ENCODE measurements at regions not wholly inside any gene's neighbourhood (a gene's known extent, or its start where the extent isn't known, plus 50 kb on each side); places are given as distances from the start of the nearest gene placed in this dataset.

DNA sequence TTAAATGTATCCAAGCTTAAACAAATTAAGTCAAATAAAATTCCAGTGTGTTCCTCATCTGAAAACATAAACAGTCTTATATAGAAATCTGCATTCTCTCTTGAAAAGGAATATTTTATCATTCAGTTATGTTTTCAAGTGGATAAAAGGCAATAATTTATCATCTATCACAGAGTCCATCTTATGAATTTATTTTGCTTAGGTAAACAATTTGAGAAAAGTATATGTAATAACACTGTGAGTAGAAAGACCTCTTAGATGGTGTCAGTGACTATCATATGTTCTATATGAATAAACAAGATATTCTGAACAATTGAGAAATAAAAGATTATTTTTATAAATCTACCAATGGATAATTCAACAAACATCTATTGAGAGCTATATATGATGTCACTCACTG is 397.6 kb upstream of the GJE1 start:
- Histone ChIP-seq H3K9me3 (no peaks in the 10 kb centered on the region), H3K27ac (no peak overlapping the region), H3K4me1 (no peaks in the 10 kb centered on the region), H3K4me3 (no peak overlapping the region), H3K27me3 (no peaks in the 10 kb centered on the region), H3K36me3 (no peaks in the 10 kb centered on the region)
- ATAC-seq (no peak), DNase-seq (no peak)
- TF ChIP-seq, protein P1, sequence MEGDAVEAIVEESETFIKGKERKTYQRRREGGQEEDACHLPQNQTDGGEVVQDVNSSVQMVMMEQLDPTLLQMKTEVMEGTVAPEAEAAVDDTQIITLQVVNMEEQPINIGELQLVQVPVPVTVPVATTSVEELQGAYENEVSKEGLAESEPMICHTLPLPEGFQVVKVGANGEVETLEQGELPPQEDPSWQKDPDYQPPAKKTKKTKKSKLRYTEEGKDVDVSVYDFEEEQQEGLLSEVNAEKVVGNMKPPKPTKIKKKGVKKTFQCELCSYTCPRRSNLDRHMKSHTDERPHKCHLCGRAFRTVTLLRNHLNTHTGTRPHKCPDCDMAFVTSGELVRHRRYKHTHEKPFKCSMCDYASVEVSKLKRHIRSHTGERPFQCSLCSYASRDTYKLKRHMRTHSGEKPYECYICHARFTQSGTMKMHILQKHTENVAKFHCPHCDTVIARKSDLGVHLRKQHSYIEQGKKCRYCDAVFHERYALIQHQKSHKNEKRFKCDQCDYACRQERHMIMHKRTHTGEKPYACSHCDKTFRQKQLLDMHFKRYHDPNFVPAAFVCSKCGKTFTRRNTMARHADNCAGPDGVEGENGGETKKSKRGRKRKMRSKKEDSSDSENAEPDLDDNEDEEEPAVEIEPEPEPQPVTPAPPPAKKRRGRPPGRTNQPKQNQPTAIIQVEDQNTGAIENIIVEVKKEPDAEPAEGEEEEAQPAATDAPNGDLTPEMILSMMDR (IDR thresholded peaks at IDR 0.05 in 4 of 5, conservative IDR thresholded peaks at IDR 0.05 in 1 of 5), result no peak
- no peak for TF ChIP-seq POLR2A (IDR thresholded peaks at IDR 0.05)
- intact Hi-C loops (cut with DNase I; ENCODE audit: low total_unique reads) (no loop called here), in situ Hi-C loops (cut with MboI; ENCODE audit: low sequenced_read_pairs in 4 of 4) (no loop called here)

DNA sequence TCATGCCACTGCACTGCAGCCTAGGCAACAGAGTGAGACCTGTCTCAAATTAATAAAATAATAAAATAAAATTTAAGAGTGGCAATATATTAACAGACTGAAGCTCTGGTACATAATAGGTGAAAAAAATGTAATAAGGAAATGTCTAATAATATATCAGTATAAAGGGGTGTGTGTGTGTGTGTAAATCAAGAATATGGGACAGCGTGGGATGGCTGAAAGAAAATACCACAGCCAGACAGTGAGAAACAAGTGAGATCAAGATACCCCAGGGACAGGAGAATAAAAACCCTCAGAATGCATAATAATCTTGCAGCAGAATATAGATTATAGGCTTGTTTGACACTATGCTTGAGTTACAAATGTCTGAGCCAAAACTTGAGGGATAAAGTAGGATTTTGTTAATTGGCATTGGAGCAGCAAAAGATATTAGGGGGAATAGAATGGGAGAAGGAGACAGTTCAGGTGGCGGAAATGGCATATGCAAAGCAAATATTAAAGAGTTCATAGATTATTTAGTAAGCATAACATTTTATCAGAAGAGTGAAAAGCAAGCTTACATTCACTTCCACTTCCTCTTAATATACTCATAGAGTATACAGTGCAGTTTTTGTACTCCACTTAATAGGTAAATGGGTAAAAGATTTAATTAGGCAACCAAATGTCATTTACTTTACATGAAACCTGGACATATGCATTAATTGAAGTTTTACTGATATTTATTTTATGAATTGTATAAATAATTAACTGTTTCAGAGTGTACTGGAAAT is 398.5 kb upstream of the GJE1 start:
- DNase-seq (no peak), ATAC-seq (no peak)
- TF ChIP-seq, protein P1 (IDR thresholded peaks at IDR 0.05 in 4 of 5, conservative IDR thresholded peaks at IDR 0.05 in 1 of 5), result no peak
- TF ChIP-seq POLR2A (IDR thresholded peaks at IDR 0.05), result no peak
- intact Hi-C loops (cut with DNase I; ENCODE audit: low total_unique reads), result no loop called here
- H3K36me3 ChIP-seq, result no peaks in the 10 kb centered on the region
- no peaks in the 10 kb centered on the region for H3K4me1 ChIP-seq
- H3K4me3 ChIP-seq, result no peak overlapping the region
- no peaks in the 10 kb centered on the region for H3K27me3 ChIP-seq
- in situ Hi-C loops (cut with MboI; ENCODE audit: low sequenced_read_pairs in 4 of 4), result no loop called here
- H3K27ac ChIP-seq, result no peak overlapping the region
- H3K9me3 ChIP-seq, result no peaks in the 10 kb centered on the region

DNA sequence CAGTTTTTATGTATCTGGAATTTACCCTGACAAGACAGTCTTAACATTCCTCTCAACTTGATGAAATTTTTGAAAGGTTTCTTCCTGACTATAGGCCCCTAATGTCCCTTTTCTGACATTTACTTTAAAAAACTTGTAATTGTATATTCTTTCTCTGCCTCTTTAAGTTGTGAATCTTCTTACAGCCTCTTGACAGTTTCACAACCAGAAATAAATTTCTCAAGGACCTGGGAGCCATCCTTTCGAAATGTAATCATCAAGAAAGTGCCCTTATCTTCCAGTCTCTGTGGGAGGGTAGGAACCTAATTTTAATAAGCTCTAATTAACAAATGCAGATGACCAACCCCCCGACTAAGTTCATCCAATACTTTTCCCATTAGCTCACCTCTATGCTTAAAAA is 403.6 kb upstream of the GJE1 start:
- Histone ChIP-seq H3K4me1 (no peaks in the 10 kb centered on the region), H3K4me3 (no peak overlapping the region), H3K27me3 (no peaks in the 10 kb centered on the region), H3K9me3 (no peaks in the 10 kb centered on the region), H3K27ac (no peak overlapping the region), H3K36me3 (no peaks in the 10 kb centered on the region)
- in situ Hi-C loops (cut with MboI; ENCODE audit: low sequenced_read_pairs in 4 of 4), result no loop called here
- TF ChIP-seq, protein P1 (IDR thresholded peaks at IDR 0.05 in 4 of 5, conservative IDR thresholded peaks at IDR 0.05 in 1 of 5), result no peak
- TF ChIP-seq POLR2A (IDR thresholded peaks at IDR 0.05), result no peak
- ATAC-seq (no peak), DNase-seq (no peak)
- intact Hi-C loops (cut with DNase I; ENCODE audit: low total_unique reads), result no loop called here

DNA sequence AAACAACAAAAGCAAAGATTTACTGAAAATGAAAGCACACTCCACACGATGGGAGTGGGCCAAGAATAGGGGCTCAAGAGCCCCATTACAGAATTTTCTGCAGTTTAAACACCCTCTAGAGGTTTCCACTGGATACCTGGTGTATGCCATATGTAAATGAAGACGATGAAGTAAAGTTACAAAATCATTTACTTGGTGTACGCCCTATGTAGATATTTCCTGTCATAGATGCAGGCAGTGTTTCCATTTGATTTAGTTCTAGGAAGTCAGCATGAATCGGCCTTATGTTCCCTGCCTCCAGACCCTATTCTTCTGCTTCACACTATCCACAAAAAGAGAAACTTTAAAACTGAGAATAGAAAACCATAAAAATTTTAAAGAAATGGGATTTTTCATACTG is 404.4 kb upstream of the GJE1 start:
- intact Hi-C loops (cut with DNase I; ENCODE audit: low total_unique reads) (no loop called here), in situ Hi-C loops (cut with MboI; ENCODE audit: low sequenced_read_pairs in 4 of 4) (no loop called here)
- H3K27ac ChIP-seq, result no peak overlapping the region
- H3K9me3 ChIP-seq, result no peaks in the 10 kb centered on the region
- H3K4me3 ChIP-seq, result no peak overlapping the region
- no peak for TF ChIP-seq POLR2A (IDR thresholded peaks at IDR 0.05)
- TF ChIP-seq, protein P1 (IDR thresholded peaks at IDR 0.05 in 4 of 5, conservative IDR thresholded peaks at IDR 0.05 in 1 of 5), result no peak
- H3K27me3 ChIP-seq, result no peaks in the 10 kb centered on the region
- ATAC-seq (no peak), DNase-seq (no peak)
- H3K36me3 ChIP-seq, result no peaks in the 10 kb centered on the region
- H3K4me1 ChIP-seq, result no peaks in the 10 kb centered on the region

DNA sequence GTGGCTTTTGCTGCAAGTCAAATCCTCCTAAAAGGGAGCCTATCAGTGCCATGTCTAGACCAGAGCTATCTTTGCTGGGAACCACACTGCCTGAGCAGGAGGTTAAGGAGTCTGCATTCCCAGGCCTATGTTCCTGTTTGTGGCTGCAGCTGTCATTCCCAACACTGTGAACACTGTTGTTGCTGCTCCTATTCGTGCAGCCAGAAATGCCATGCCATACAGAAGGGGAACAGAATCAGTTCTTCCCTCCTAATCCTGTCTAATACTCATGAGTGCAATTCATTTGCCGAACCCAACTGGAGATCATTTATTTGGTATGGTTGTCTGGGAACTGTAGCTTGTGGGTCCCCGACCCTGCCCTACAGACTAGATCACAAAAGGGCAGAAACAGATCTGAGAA is 406.5 kb upstream of the GJE1 start:
- intact Hi-C loops (cut with DNase I; ENCODE audit: low total_unique reads), result no loop called here
- TF ChIP-seq POLR2A (IDR thresholded peaks at IDR 0.05), result no peak
- Histone ChIP-seq H3K4me3 (no peak overlapping the region), H3K27me3 (no peaks in the 10 kb centered on the region), H3K9me3 (no peaks in the 10 kb centered on the region), H3K4me1 (no peaks in the 10 kb centered on the region), H3K36me3 (no peaks in the 10 kb centered on the region), H3K27ac (no peak overlapping the region)
- no peak for DNase-seq
- in situ Hi-C loops (cut with MboI; ENCODE audit: low sequenced_read_pairs in 4 of 4), result no loop called here
- no peak for ATAC-seq
